Renal cortical epithelial cell (primary cell): ENCODE measurements at regions not wholly inside any gene's neighbourhood (a gene's known extent, or its start where the extent isn't known, plus 50 kb on each side); places are given as distances from the start of the nearest gene placed in this dataset.

Experiments used
- DNase-seq: peaks from one replicate; pipeline ENCODE4 v3.0.0-alpha.2; 2011; ENCODE audit warnings: low read depth

GRCh38 chr20:60126975-60127374 is 168.8 kb downstream of the CDH26 start:
- no peak for DNase-seq

GRCh38 chr20:60131375-60131774 is 173.2 kb downstream of the CDH26 start:
- no peak for DNase-seq

GRCh38 chr20:60132162-60132826 is 174.1 kb downstream of the CDH26 start:
- DNase-seq = no peak

GRCh38 chr20:60132827-60133670 is 174.8 kb downstream of the CDH26 start:
- peak; percentile 12 for DNase-seq

GRCh38 chr20:60135276-60135675 is 177.1 kb downstream of the CDH26 start:
- DNase-seq = no peak

- no peak for DNase-seq
These were observed 178.6 kb downstream of the CDH26 start for GRCh38 chr20:60136645-60137401.

- peak; percentile 29 for DNase-seq
These were observed 179.5 kb downstream of the CDH26 start for GRCh38 chr20:60137657-60138245.

- DNase-seq = peak; percentile 40
These were observed 180.3 kb downstream of the CDH26 start for GRCh38 chr20:60138256-60139220.

GRCh38 chr20:60139663-60140446 is 181.6 kb downstream of the CDH26 start:
- DNase-seq = no peak

GRCh38 chr20:60142587-60142986 is 184.4 kb downstream of the CDH26 start:
- no peak for DNase-seq

- DNase-seq = no peak
These were observed 185.1 kb downstream of the CDH26 start for GRCh38 chr20:60143261-60143842.

GRCh38 chr20:60144404-60144803 is 186.2 kb downstream of the CDH26 start:
- no peak for DNase-seq

GRCh38 chr20:60144974-60145527 is 186.8 kb downstream of the CDH26 start:
- no peak for DNase-seq

- no peak for DNase-seq
These were observed 188.8 kb downstream of the CDH26 start for GRCh38 chr20:60147004-60147403.

GRCh38 chr20:60148885-60149284 is 190.7 kb downstream of the CDH26 start:
- no peak for DNase-seq

- no peak for DNase-seq
These were observed 194.6 kb downstream of the CDH26 start for GRCh38 chr20:60152792-60153191.

GRCh38 chr20:60160451-60161145 is 202.4 kb downstream of the CDH26 start:
- DNase-seq = no peak

- no peak for DNase-seq
These were observed 209.6 kb downstream of the CDH26 start for GRCh38 chr20:60167812-60168211.

- DNase-seq = no peak
These were observed 210.7 kb downstream of the CDH26 start for GRCh38 chr20:60168963-60169362.
